HG02840 (cell line): ENCODE measurements at regions not wholly inside any gene's neighbourhood (a gene's known extent, or its start where the extent isn't known, plus 50 kb on each side); places are given as distances from the start of the nearest gene placed in this dataset.
"Not testable (repeated sequence)": the region's sequence is repeated elsewhere in the genome, so short reads cannot be mapped to it uniquely, and the experiment has no call there.

Experiments used
- ATAC-seq: cut with Tn5 transposase; IDR thresholded peaks from one replicate; pipeline ENCODE4 v1.9.1; 2021; ENCODE audit warnings: mild to moderate bottlenecking, moderate library complexity, moderate number of reproducible peaks; ENCODE audit not compliant: unreplicated experiment, low FRiP score

DNA sequence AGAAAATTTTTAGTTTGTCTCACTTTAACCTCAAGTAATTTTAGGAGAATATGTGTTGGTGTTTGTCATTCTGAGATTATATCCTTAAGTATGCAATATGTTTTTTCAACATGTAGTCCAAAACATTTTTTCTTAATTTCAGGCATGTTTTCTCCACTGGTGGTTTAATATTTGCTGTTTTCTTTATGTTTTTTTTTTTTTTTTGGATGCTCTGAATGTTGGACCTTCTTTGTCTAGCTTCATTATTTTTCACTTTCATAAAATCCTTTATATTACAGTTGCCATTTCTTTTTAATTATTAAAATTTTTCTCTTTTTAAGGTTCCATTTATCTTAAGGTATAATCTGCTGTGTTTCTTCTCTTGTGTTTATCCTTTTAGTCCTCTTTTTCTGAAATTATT is 342.2 kb upstream of the DUSP10 start:
- ATAC-seq: no peak

DNA sequence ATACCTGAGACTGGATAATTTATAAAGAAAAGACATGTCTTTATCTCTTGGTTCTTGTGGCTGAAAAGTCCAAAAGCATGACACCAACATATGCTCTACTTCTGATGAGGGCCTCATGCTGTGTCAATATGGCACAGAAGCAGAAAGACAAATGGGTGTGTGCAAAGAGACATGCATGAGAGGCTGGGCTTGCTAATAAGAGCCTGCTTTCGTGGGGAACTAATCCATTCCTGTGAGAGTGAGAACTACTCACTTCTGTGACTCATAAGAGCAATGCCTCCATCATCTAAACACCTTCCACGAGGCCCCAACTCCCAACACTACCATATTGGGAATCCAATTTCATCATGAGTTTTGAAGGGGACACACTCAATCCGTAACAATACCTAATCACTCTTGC is 340.0 kb upstream of the DUSP10 start:
- ATAC-seq: no peak

DNA sequence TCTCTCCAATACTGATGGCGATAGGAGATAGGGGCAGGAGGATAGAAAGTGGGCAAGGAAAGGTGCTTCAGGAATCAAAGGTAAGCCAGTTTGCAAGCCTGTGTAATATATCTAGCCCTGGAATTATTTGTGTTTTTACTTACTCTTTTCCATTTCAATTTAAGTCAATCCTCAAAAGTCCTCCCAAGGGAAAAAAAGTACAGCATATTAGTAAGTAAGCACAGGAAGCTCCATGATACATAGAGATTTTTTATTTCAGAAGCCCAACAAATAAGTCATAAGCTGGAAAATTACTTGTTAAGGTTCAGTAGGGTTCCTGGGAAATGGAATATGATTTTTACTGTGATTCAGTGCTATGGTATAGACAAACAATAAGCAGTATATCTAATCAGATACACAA is 337.7 kb upstream of the DUSP10 start:
- no peak for ATAC-seq

DNA sequence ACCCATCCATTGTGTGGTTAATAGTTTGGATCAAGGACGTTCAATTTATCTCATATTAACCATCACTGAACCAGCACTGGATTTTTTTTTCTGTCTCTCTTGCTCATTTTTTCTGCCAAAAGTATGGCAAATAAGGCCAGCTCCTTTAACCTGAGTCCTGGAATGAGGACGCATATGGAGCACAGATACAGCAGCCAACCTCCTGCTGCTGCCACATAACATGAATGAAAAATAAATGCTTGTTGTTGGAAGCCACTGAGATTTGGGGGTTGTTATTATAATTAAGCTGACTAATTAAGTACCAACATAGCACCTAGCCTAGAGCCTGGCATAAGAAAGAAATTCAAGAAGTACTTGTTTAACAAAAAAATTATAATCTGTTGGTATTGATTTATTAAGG is 335.3 kb upstream of the DUSP10 start:
- no peak for ATAC-seq

DNA sequence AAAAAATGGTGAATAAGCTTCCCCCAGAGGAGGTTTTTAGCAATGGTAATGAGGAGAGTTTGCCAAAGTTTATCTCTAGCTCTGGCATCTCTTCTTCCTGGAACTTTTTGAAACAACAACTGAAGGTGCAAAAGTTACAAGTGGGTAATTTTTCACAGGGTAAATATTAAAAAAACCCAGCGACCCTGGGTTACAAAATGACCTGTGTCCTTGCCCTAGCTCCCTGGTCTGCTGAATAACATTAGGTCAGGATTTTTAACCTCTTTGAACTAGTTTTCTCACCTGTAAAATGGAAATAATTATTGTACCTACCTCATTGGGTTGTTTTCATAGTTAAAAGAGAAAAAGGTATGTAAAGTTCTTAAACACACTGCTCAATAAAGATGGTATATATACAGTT is 332.4 kb upstream of the DUSP10 start:
- no peak for ATAC-seq

DNA sequence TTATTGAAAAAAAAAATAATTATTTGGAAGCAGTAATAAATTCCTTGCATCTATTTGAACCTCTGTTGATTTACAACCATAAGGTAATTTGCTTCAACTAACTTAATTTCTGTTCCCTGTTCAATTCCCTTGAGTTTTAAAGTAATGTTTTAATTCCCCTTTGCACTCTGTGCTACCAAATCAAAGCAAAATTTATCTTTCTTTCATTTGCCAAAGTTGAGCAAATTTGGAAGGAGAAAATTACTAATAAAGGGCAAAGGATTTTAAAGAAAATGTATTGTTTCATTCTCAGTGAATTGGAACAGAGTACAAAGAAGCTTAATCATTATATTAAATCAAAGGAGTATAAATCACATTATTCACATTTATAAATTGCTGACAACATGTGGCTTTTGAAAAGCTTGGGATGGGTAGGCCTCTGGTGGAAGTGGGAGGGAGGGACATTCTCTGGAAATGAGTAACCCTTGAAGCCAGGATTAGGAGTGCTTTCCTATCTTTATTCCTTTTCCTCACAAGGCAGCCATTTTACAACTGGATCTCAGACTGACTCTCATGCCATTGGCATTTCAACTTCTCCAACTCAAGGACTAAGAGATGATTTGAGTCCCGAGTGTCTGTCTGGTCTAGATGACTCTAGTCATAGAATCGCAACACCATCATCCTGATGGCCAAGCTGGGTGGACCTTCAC is 331.6 kb upstream of the DUSP10 start:
- ATAC-seq: no peak

DNA sequence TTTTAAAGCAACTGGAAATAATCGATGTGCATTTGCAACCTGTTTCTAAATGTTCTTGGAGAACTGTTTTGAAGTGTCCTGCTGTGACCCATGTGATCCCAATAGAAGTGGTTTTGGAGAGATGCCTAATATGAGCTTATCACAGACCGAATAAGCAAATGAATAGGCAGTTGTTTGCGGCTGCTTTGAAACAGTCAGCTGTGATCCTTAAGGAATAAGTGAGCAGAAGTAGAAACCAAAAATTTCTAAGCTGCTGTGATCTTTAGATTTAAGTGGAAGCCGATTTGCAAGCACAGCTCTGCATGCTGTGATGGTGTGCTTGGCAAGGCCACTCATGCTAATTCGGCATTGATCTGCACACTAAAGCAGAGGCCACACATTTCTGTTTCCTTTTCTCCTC is 329.5 kb upstream of the DUSP10 start:
- no peak for ATAC-seq

DNA sequence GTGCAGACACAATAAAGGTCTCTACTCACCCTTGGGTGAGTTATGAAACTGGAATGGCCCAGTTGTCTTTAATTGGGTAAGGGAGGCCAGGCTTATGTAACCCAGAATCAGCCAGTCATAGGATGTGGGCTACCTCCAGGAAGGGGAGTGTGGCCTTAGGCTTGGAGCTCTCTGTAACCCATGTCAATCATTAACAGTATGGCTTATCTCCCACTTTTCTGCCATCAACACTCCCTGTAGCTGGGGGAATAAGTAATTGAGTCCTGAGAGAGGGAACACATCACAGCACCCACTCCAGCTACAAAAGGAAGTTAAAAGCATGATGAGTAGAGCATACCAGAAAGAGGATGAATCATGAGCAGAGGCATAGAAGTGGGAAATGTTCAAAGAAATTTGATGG is 327.0 kb upstream of the DUSP10 start:
- no peak for ATAC-seq

DNA sequence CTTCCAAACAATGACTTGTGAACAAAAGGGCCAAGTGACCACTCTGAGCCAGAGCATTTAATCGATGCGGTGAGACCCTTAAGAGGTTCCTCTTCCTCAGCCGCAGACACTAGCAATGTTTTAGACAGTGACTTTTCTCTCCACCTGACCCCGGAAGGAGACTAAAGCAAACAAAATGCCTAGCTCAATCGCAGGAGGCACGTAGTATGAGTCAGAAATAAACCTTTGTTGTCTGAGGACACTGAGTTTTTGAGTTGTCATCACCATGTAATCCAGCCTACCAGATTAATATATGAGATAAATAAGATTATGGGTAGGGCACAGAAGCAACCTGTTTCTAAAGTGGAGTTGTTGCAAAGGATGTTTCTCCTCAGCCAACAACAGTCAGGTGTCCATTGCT is 326.2 kb upstream of the DUSP10 start:
- no peak for ATAC-seq

DNA sequence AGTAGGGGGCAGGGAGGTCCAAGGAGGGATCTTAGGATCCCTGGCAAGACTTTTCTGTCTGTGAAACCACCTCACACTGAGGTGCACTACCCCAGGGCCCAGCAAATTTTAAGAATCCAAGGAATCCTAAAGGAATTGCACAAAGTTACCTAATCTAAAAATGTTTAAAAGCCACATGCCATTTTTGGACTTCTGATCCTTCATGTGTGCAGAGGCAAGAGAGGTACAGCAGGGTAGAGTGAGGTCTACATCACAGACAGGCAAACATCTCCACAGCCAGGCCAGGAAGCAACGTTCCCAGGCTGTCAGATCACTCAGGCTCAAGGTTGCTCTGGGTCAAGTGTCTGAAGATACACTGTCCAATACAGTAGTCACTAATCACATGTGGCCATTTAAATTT is 324.6 kb upstream of the DUSP10 start:
- ATAC-seq: no peak

DNA sequence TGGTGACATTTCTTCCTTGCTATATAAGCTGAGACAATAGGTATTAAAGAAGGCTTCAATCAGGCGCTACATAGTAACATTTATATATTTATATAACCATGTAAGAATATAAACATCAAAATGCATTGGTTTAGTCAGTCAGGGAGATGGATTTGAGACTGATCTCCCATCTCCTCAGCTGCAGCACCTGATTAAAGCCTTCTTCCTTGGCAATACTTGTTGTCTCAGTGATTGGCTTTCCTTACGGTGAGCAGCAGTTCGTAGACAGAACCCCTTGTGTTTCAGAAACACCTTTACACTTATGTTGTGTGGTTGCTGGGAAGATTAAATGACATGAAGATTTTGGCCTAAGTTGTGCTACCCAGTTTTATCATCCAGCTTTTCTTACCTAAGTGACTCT is 323.3 kb upstream of the DUSP10 start:
- no peak for ATAC-seq

DNA sequence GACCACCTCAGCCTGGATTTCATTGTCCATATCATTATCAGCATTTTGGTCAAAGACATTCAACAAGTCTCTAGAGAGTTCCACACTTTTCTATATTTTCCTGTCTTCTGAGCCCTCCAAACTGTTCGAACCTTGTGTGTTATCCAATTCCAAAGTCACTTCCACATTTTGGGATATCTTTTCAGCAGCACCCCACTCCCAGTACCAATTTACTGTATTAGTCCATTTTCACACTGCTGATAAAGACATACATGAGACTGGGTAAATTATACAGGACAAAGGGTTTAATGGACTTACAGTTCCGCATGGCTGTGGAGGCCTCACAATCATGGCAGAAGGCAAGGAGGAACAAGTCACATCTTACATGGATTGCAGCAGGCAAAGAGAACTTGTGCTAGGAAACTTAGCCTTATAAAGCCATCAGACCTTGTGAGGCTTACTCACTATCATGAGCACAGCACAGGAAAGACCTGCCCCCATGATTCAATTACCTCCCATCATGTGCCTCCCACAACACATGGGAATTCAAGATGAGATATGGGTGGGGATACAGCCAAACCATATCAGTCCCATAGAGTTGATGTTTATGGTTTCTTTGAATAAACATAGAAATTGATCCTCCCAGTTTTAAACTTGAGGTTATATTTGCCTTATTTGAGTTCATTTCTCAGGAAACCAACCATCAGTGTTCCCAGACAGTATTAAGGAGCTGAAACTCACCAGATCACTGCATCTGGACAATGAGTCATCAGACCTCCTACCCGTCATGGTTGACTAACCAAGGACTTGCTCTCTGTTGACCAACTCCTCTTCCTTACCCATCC is 322.7 kb upstream of the DUSP10 start:
- ATAC-seq: no peak

DNA sequence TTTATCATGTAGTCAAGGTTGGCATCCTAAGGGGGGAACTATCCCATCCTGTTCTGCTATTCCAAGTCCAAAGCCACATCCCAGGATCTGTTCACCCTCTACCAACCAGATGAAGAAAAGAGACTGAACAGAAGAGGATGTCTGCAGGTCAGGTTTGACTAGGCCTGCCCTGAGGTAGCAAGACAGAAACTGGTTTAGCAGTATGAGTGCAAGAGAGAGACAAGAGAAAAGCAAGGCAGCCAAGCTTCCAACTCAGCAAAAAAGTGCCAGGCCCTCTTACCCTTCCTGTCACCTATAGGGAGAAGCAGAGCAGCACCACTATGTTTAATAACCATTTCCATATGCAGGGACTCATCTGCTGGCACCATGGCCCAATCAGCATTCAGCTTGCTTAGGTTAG is 320.8 kb upstream of the DUSP10 start:
- no peak for ATAC-seq

DNA sequence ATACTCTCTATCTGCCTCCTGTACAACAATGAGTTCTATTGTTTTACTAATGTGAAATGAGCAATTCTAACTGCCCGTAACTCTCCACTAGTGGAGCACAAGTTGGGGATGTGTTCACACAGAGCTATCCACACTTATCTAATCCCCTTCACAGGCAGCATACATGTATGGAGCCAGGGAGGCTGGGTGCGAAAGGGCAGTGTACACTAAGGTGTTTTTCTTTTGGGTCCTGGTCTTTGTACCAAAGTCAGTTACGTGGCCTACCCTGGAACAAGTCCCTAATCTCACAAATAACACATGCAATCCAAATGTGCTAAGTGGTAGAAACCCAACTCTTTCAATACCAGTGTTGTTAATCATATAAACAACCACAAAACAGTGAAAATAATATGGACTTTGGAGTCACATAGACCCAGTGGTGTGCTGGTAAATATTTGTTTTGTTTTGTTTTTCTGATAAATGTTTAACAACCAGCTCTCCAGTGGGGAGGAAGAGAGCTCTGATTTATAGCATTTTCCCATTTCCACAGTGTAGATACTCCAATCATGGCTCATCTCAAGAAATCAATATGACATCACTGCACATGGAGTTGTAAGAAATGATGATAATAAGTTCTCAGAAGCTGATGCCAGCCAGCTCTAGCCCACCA is 319.9 kb upstream of the DUSP10 start:
- no peak for ATAC-seq

DNA sequence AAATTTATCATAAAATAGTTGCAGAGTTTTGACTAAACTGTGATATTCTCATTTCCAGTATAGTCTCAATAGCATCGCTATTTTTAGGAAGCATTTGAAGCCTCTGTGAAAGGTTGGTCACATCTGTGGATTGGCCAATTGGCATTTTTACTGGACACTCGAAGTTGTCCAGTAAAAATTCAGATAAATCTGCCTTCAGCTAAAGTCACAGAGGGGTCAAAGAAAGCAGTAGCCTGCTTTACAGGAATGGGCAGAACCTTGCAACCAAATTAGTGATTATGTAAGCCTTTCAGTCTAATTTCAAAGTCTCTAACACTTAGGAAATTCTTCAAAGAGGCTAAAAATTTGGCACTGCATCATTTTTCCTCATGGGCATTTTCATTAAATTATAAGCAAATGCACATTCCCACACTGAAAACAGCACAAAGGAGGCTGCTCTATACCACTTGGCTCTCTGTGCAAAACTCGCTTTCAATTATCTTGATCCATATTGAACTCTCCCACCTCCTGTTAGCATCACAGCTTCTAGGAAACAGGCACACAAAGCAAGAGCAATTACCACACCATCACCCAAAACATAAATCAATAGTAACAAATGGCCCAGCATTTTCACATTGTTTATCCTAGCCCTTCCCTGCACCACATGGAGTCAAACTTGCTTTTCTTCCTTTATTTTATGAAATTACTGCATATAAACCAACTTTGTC is 318.5 kb upstream of the DUSP10 start:
- ATAC-seq: no peak

DNA sequence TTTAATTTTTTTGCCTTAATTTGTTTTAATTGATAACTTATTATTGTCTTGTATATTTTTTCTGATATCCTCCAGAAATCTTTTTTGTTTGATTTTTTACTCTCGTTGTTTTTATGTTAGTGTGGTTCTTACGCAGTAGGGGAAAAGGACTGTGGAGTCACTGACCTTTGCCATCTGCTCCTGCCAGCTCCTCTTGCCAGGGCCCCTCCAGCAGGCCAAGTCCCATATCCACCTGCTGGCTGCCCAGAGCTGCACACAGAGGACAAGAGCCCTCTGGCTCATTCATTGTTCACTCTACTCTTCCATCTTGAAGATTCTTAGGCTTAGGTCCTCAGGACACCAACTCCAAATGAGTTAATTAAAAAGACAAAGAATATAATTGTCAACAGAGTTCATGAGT is 316.4 kb upstream of the DUSP10 start:
- ATAC-seq: no peak

DNA sequence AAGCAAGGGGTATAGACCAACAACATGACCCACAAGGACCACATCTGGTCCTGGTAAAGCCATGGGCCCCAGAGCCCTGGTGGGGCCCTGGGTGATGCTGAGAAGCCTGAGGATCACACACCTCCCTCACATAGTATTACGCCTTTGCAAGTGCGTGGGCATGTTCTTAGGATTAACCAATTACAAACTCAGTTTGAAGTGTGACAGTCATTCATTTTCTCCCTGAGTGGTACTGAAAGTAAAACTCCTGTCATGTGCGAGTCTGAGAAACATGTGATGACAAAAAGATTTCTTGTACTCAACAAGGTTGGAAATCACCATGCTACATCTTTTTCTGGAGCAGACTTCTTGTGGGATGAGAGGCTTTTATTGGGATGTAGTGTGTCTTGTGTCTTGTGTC is 315.3 kb upstream of the DUSP10 start:
- ATAC-seq: no peak

DNA sequence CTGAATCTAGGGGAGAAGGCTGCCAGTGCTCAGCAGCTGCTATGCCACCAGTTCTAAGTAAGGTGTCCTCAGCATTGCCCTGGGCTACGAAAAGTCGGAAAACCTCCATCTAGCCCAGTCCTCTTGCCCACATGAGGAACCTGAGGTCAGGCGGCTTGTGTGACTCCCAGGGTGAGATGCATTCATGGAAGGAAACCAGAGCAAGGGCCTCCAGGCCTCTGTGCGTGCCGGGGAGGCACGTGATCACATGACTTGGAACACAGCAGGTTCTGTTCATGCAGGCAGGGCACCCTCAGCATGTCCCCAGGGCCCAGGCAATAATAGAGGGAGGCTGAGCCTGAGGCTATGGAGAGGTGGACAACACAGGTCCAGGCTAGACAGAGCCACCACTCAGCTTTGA is 312.5 kb upstream of the DUSP10 start:
- no peak for ATAC-seq

DNA sequence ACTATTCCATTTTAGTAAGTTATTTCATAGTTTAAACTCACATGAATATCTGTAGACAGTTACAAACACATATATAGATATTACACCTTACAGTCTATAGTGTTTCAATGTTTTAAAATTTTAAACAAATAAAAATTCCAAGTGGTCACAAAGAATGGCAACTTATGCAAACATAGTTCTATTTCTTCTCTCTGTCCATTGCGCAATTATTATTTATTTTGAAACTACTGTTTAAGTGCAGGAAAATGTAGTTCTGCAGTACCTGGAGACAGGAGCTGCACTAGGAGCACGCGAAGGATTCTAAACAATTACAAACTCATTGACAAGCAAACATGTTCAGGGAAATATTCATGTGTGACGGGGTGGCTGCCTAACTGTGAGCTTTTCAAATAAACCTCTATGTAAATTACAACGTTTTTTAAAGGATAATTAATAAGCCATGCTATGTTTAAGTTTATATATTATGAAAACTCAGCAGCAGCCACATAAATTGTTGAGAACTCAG is 312.0 kb upstream of the DUSP10 start:
- no peak for ATAC-seq

DNA sequence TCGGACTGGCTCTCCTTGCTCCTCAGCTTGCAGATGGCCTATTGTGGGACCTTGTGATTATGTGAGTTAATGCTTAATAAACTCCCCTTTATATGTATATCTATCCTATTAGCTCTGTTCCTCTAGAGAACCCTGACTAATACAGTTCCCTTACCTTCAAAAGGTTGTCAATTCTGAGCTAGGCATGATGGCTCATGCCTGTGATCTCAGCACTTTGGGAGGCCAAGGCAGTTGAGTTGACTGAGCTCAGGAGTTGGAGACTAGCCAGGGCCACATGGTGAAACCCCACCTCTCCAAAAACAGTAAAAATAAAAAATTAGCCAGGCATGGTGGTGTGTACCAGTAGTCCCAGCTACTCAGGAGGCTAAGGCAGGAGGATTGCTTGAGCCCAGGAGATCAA is 309.4 kb upstream of the DUSP10 start:
- ATAC-seq: not testable (repeated sequence)

DNA sequence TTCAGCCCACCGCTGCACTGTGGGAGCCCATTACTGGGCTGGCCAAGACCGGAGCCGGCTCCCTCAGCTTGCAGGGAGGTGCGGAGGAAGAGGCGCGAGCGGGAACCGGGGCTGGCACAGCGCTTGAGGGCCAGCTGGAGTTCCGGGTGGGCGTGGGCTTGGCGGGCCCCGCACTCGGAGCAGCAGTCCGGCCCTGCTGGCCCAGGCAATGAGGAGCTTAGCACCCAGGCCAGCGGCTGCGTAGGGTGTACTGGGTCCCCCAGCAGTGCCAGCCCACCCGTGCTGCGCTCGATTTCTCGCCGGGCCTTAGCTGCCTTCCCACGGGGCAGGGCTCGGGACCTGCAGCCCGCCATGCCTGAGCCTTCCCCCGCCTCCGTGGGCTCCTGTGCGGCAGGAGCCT is 307.8 kb upstream of the DUSP10 start:
- not testable (repeated sequence) for ATAC-seq
